ENCODE measurements at regions not wholly inside any gene's neighbourhood (a gene's known extent, or its start where the extent isn't known, plus 50 kb on each side); places are given as distances from the start of the nearest gene placed in this dataset.

DNA sequence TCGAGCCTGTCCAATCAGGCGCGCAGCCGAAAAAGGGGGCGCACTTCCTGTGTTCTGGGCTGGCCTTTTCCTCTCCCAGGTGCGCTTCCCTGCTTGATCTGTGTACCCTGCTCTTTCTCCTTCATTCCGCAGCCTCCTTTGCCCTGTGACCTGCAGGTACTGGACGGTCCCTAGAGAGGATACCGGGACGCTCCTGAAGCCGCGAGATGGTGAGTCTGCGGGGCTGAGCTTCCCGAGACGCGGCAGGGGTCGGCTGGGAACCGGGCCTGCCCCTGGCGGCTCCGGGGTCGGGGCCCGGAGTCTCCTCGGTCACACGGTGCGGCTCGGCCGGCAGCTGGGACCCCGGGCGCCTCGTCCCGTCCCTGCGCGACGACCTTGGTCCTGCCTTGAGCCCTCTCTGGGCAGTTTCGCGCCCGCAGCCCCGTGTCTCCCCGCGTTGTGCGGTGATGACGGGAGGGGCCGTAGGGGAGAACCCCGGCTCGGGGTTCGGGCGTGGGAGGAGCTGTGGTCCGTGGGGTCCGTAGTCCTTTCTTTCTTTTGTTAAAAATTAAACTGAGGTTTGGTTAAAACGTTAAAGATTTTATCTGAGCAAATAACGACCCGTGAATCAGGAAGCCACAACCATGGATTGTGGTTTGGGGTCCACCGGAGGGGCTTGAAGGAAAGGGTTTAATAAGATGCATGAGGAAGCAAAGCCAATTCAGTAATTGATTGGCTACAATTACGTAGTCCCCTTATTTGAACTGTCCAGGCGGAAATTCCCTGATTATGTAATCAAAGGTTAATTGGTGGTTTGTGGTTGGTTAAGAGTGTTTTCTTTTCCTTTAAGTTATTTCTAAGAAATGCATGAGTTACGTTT, 172.8 kb upstream of the ZNF267 start:
- TF ChIP-seq, protein P1, sequence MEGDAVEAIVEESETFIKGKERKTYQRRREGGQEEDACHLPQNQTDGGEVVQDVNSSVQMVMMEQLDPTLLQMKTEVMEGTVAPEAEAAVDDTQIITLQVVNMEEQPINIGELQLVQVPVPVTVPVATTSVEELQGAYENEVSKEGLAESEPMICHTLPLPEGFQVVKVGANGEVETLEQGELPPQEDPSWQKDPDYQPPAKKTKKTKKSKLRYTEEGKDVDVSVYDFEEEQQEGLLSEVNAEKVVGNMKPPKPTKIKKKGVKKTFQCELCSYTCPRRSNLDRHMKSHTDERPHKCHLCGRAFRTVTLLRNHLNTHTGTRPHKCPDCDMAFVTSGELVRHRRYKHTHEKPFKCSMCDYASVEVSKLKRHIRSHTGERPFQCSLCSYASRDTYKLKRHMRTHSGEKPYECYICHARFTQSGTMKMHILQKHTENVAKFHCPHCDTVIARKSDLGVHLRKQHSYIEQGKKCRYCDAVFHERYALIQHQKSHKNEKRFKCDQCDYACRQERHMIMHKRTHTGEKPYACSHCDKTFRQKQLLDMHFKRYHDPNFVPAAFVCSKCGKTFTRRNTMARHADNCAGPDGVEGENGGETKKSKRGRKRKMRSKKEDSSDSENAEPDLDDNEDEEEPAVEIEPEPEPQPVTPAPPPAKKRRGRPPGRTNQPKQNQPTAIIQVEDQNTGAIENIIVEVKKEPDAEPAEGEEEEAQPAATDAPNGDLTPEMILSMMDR (conservative IDR thresholded peaks at IDR 0.05; ENCODE audit: low read depth, low read length), result no peak; the same call in 1 of the 2 replicates
- TF ChIP-seq EZH2 (IDR thresholded peaks at IDR 0.05; ENCODE audit: borderline replicate concordance, low read depth, low read length, poor library complexity, severe bottlenecking), result no peak

Measured in A673 (cell line).